ENCODE measurements at regions not wholly inside any gene's neighbourhood (a gene's known extent, or its start where the extent isn't known, plus 50 kb on each side); places are given as distances from the start of the nearest gene placed in this dataset.

GRCh38 chrX:10981506-10981905 is 129.6 kb upstream of the HCCS start:
- no peak for TF ChIP-seq CTCF (IDR thresholded peaks at IDR 0.05; ENCODE audit: borderline replicate concordance, extremely low read depth, low read length, poor library complexity, severe bottlenecking)
- TF ChIP-seq EZH2 (IDR thresholded peaks at IDR 0.05; ENCODE audit: borderline replicate concordance, low read depth, low read length, severe bottlenecking) = no peak

Measured in DND-41 (cell line).